HEK293 (cell line): ENCODE measurements at regions not wholly inside any gene's neighbourhood (a gene's known extent, or its start where the extent isn't known, plus 50 kb on each side); places are given as distances from the start of the nearest gene placed in this dataset.

ENCODE experiments used
- CTCF ChIP-seq: fragments of 450-650 bp; formaldehyde crosslinking; IDR thresholded peaks from 2 replicates; pipeline ENCODE4 v1.5.1; 2016; ENCODE audit warnings: missing biosample characterization, missing genetic modification characterization
- HOXA7 ChIP-seq: sonication (generic); formaldehyde crosslinking; IDR thresholded peaks from 2 replicates; pipeline ENCODE4 v1.8.1; 2022; ENCODE audit warnings: missing genetic modification reagents, borderline replicate concordance
- PRDM6 ChIP-seq: fragments of 450-650 bp; formaldehyde crosslinking; IDR thresholded peaks from 2 replicates; pipeline ENCODE4 v1.5.1; 2017; ENCODE audit warnings: missing biosample characterization, missing genetic modification characterization
- SP2 ChIP-seq: fragments of 450-650 bp; formaldehyde crosslinking; IDR thresholded peaks from 2 replicates; pipeline ENCODE4 v1.5.1; 2016; ENCODE audit warnings: missing biosample characterization, missing genetic modification characterization
- TCF7L2 ChIP-seq: IDR thresholded peaks from 2 replicates; pipeline ENCODE4 v1.6.1; 2011; ENCODE audit warnings: low read depth, mild to moderate bottlenecking, inconsistent platforms, low read length, moderate library complexity, borderline replicate concordance
- TRIM28 ChIP-seq: IDR thresholded peaks from 2 replicates; pipeline ENCODE4 v1.6.1; 2011; ENCODE audit warnings: low read length, control low read depth, borderline replicate concordance
- ZNF274 ChIP-seq, 2 experiments: fragments of 200-500 bp in 1 of 2; fragments of 450-650 bp in 1 of 2; sonication (Bioruptor generic) in 1 of 2; formaldehyde crosslinking in 1 of 2; IDR thresholded peaks; 2 replicates each; pipeline versions ENCODE4 v1.5.1 to v1.6.1; 2014 to 2016; ENCODE audit warnings: borderline replicate concordance in 1 of 2, inconsistent platforms in 1 of 2, low read length in 1 of 2, missing biosample characterization in 1 of 2, missing genetic modification characterization in 1 of 2
- ZNF423 ChIP-seq: fragments of 450-650 bp; formaldehyde crosslinking; IDR thresholded peaks from 2 replicates; pipeline ENCODE4 v1.5.1; 2016; ENCODE audit warnings: missing biosample characterization, missing genetic modification characterization
- ZNF449 ChIP-seq: fragments of 450-650 bp; formaldehyde crosslinking; IDR thresholded peaks from 2 replicates; pipeline ENCODE4 v1.5.1; 2017; ENCODE audit warnings: missing biosample characterization, mild to moderate bottlenecking, missing genetic modification characterization, moderate library complexity
- TF ChIP-seq, protein P1 (sequence below): IDR thresholded peaks from 2 replicates; pipeline ENCODE4 v1.6.1; 2011; ENCODE audit warnings: mild to moderate bottlenecking, low read depth, low read length, borderline replicate concordance

DNA sequence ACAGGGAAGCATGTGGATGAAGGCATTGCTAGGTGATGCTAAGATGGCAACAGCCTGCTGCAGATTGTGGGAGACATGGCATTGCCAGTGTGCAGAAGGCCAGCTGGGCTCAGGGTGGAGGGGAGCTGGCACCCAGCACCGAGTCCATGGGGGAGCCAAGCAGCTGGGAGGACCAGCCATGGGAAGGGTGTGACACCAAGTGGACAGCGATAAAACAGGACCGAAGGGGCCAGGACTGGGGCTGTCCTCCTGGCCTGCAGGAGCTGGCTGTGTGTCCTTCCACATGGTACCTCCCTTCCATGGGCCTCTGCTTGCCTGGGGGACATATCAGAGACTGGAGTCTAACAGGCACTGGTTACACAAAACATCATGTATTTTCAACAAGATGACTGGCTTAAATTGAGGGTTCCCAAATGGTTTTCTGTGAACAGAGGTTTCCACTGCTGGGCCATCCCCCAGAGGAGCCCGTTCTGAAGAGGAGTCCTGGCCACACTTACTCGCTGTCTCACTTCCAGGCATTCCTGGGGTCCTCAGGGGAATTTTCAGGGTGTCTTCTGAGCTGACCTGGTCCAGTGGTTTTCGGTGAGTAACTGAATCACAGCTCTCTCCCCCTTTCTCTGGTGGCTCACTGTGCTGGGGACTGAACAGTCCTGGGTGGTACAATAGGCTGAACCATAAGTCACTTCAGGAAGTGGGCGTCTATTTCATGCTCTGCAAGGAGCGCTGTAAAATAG, 60.4 kb upstream of the TNP1 start:
- TF ChIP-seq CTCF (tag by site-specific recombination) = peak; percentile 51; the same call in 1 of the 2 replicates
- TF ChIP-seq SP2 (tag by site-specific recombination) = no peak
- no peak for TF ChIP-seq HOXA7 (CRISPR knock-in tag)
- no peak for TF ChIP-seq ZNF449 (tag by site-specific recombination)
- TF ChIP-seq, protein P1, sequence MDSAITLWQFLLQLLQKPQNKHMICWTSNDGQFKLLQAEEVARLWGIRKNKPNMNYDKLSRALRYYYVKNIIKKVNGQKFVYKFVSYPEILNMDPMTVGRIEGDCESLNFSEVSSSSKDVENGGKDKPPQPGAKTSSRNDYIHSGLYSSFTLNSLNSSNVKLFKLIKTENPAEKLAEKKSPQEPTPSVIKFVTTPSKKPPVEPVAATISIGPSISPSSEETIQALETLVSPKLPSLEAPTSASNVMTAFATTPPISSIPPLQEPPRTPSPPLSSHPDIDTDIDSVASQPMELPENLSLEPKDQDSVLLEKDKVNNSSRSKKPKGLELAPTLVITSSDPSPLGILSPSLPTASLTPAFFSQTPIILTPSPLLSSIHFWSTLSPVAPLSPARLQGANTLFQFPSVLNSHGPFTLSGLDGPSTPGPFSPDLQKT = no peak
- no peak for TF ChIP-seq TCF7L2
- no peak for TF ChIP-seq ZNF274 (IDR thresholded peaks at IDR 0.05; ENCODE audit: low read length)
- TF ChIP-seq ZNF274 (tag by site-specific recombination; IDR thresholded peaks at IDR 0.05; ENCODE audit: borderline replicate concordance) = no peak
- no peak for TF ChIP-seq TRIM28
- TF ChIP-seq PRDM6 (tag by site-specific recombination) = no peak
- no peak for TF ChIP-seq ZNF423 (tag by site-specific recombination)
